DND-41 (cell line): ENCODE measurements at regions not wholly inside any gene's neighbourhood (a gene's known extent, or its start where the extent isn't known, plus 50 kb on each side); places are given as distances from the start of the nearest gene placed in this dataset.

ENCODE experiments used
- EZH2 ChIP-seq: IDR thresholded peaks from 3 replicates; pipeline ENCODE4 v1.6.1; 2012; ENCODE audit warnings: borderline replicate concordance, low read depth, mild to moderate bottlenecking, moderate library complexity, low read length, inconsistent platforms; ENCODE audit not compliant: severe bottlenecking
- TF ChIP-seq, protein P1 (sequence below): IDR thresholded peaks from 2 replicates; pipeline ENCODE4 v1.5.1; 2012; ENCODE audit warnings: borderline replicate concordance, low read length, moderate library complexity, mild to moderate bottlenecking; ENCODE audit not compliant: poor library complexity, severe bottlenecking; ENCODE audit errors: extremely low read depth

DNA sequence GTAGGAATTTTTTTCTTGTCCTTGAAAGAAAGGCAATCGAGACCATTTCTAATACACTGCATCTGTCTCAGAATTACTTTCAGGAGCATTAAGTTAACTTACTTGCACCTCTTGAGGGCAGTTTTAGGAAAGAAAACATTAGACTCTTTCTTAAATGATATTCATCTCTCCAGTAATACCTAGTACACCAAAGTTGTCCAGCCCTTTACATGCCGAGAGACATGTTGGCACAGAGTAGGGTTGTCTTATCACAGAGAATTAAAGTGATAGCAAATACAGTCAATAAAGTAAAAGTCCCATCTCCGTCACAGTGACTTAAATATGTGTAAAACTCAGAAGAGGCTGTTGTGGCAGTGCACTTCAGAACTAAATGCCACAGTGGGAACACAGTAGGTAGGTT, 154.3 kb upstream of the KCNN2 start:
- TF ChIP-seq, protein P1, sequence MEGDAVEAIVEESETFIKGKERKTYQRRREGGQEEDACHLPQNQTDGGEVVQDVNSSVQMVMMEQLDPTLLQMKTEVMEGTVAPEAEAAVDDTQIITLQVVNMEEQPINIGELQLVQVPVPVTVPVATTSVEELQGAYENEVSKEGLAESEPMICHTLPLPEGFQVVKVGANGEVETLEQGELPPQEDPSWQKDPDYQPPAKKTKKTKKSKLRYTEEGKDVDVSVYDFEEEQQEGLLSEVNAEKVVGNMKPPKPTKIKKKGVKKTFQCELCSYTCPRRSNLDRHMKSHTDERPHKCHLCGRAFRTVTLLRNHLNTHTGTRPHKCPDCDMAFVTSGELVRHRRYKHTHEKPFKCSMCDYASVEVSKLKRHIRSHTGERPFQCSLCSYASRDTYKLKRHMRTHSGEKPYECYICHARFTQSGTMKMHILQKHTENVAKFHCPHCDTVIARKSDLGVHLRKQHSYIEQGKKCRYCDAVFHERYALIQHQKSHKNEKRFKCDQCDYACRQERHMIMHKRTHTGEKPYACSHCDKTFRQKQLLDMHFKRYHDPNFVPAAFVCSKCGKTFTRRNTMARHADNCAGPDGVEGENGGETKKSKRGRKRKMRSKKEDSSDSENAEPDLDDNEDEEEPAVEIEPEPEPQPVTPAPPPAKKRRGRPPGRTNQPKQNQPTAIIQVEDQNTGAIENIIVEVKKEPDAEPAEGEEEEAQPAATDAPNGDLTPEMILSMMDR, result no peak
- no peak for TF ChIP-seq EZH2
